Stimulated activated CD8-positive, alpha-beta memory T cell treated with anti-CD3 and anti-CD28 coated beads, Interleukin-4, amount 100 ng/mL, for 1 hour (primary cell): ENCODE measurements at regions not wholly inside any gene's neighbourhood (a gene's known extent, or its start where the extent isn't known, plus 50 kb on each side); places are given as distances from the start of the nearest gene placed in this dataset.
"Not testable (repeated sequence)": the region's sequence is repeated elsewhere in the genome, so short reads cannot be mapped to it uniquely, and the experiment has no call there.

ENCODE experiments used
- DNase-seq, 2 donors: peaks; one replicate each; pipeline ENCODE4 v3.0.0-alpha.2; 2020; ENCODE audit warnings: low read depth in 2 of 2, low spot score in 1 of 2

DNA sequence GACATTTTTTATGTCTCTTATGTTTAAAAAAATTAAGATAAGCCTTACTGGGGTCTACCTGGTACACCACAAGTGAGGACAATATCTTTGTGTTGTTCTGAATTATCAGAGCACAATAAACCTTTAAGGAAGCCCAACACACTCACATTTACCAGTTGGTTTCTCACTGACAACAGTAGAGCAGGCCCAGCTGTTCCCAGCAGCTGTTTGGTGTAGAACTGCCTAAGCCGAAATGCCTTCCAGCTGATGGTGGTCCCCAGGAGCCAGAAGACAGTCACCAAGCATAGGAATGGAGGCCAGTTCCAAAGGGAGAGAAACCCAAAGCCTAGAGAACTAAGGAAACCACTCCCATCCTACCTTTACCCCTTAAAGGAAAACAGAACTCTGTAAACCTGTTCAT lies 428.6 kb upstream of the CAMK1G start:
- DNase-seq, result no peak

DNA sequence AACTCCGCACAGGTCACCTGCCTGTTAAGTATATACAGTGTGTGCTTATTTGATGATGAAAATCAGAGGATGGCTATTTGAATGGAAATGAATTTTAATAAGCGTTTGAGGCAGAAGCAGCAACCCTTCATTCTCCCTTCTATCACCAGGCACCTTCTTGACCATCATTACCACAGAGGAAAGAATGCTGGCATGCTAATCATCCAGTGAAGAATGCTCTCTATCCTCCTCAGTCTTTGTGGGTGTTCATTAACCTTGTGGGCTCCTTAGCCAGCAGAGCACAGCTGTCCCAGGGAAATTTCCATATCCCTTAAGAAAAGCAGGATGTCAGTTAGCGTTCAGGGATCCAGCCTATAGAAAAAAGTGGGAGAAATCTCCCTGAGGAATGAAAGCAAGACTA lies 428.0 kb upstream of the CAMK1G start:
- DNase-seq, result no peak

DNA sequence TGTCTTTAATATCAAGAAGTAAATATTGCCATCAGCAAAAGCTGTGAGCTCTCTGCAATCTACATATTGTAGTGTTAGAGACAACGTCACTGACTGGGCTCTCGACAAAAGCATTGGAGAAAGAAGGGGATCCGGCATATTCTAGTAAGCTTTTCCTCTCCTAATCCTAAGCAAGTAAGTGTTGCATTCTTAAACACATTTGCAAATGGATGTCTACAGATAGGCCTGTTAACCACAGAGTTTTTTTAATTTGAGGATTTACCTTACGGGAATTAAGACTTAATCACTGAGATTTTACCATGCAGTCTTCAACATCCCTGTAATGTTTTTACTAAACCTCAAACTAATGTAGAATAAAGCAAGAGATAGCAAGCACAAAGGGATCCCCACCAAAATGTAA lies 426.5 kb upstream of the CAMK1G start:
- DNase-seq, result no peak

DNA sequence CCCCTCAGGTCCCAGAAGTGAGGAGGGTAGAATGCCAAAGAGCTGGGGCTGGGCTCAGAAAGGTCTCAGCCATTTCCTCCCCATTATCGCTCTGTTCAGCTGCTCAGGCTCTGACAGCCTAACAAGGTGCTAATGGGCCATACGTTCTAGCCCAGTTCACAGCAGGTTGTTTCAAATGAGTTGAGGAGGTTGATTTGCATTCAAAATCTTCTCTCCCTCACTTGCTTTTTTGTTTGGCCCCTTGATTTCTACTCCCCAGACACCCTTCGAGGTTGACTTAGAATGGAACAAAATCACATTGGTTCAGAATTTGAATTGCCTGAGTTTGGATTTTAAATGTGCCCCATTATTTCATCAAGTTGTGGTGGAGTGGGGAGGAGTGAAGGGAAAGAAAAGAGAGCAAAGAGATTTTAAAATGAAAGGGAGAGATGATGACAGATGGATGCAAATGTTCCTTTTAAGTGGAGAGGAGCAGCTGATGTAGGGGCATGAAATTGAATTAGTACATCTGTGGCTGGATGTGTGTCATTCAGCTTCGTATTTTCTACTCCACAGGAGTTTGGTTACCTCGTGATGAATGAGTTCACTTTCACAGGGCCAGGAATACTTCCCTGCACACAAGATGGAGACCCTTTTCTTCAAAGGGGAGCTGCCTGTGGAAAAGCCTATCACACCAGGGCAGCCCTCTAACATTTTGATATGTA lies 425.8 kb upstream of the CAMK1G start:
- no peak for DNase-seq

DNA sequence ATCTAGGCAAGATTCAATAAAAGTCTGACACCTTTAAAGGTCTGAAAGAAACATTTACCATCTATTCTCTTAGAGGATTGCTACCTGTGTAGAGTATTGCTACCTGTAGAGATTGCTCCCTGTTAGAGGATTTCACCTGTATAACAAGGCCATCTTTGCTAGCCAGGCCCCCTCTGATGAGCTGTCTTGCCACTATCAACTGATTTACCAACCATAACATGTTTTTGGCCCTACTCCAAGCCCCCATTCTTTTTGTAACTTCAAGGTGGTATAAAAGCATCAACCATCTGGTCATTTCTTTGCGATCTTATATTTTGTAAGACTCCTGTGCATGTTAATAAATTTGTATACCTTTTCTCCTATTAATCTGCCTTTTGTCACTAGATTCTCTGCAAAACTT lies 424.7 kb upstream of the CAMK1G start:
- no peak for DNase-seq

DNA sequence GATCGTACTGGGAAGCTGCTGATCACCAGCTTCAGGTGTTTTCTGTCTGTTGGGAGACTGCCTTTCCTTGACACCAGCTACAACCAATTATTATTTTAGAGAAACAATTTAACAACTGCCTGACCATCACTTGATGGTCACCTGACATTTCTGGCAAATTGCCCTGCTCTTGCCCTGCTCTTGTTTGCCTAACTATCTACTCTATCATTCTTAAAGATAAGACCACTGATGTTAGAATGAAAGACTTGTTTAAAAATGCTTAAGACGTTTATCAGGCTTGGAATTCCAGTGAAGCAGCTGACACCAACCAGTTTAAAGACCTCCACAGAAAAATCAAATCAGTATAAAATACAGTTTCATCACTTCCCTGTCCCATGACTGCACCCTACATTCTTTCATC lies 423.3 kb upstream of the CAMK1G start:
- DNase-seq, result no peak

DNA sequence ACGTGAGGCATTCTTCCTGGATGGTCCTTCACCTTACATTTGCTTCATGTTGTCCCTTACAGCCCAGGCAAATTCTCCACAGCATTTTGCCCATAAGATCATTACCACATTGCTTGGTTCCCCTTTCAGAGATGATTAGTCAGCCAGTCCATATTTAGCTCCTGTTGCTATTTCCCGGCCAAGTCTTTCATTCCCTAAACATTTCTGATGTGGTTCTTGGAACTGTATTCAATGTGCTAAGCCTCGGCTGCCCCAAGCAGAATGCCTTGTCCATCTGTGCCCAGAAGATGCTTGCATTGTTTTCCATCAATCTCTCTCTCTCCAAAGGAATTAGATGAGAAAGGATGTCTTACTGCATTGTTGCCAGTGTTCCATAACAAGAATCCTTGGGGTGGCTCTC lies 420.9 kb upstream of the CAMK1G start:
- no peak for DNase-seq

DNA sequence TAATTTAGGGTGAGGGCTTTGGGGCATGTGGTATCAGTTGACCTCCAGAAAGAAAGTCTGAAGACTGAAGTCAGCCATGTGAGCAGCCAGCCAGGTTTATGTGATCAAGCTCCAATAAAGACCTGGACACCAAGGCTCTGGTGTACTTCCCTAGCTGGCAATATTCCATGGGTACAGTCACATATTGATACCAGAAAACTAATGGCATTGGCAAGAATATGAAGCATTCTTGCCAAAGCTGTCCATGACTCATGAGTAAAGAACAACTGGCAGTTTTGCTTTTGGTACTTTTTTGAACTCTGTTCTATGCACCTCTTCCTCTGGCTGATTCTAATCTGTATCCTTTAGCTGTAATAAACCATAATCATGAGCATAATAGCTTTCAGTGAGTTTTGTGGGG lies 415.3 kb upstream of the CAMK1G start:
- DNase-seq, result no peak

DNA sequence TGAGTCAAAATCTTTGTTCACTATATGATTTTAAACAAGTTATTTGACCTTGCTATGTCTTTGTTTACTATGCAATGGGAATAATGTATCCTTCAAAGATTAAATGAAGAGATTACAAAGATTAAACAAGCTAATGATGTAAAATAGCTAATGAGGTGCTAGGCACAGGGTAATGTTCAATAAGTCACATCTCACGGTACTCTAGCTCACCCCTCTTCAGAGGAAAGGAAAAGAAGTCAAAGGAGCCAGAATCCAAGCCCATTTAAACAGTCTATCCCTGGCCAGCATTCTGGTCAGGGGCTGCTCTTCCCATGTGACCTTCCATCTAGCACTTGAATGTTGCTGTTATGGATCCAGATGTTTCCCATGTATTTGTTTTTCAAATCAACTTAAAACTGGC lies 412.4 kb upstream of the CAMK1G start:
- no peak for DNase-seq

DNA sequence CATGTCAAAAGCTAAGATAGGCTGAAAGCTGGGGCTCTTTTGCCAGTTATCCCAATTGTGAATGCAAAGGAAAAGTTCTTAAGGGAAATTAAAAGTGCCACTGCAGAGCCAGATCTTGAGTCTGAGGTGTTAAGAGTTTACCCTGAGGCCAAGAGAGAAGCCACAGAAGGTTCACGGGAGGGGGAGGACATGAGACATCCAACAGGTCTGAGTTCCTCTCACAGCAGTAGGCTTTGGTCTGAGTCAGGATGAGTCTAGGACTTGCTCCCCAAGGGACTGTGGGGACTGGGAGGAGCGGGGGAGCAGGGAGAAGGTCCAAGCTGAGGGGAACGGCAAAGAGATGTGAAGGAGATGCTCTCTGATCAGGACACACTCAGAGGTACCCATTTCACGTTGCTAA lies 411.2 kb upstream of the CAMK1G start:
- no peak for DNase-seq

DNA sequence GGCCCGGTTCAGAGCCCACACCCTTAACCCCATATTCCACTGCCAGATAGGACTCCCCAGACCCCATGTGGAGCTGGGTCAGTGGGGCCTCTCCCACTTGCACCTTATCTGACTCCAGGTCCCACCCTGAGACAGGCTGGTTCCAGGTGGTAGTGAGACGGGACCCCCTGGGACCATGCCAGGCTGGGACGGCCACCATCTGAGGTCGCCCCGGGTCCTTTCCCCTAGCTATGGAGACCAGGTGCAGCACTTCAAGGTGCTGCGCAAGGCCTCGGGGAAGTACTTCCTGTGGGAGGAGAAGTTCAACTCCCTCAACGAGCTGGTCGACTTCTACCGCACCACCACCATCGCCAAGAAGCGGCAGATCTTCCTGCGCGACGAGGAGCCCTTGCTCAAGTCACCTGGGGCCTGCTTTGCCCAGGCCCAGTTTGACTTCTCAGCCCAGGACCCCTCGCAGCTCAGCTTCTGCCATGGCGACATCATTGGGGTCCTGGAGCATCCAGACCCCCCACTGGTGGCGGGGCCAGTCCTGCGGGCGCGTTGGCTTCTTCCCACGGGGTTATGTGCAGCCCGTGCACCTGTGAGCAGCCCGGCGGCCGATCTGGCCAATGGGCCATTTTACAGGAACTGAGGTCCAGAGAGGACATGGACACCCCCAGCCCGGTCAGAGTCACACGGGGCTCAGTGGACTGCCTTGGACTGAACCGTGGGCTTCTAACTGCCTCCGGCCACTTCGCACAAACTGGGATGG lies 410.5 kb upstream of the CAMK1G start:
- not testable (repeated sequence) for DNase-seq

DNA sequence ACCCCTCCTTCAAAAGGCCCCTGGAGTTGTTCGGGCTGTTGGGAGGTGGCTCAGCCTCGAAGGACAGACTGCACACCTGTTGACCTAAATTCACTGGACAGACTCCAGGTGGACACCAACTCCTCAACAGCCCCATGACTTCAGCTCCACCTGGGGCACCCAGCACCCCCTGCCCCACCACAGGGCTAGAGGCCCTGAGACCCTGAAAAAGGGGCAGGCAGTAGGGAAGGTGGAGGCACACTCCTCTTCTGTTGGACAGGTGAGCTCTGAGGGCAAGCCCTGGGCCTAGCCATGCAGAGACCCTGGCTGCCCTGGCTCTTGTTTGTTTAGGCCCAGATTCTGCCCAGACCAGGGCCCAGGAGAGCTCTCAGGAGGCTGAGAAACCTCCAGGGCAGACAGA lies 409.7 kb upstream of the CAMK1G start:
- DNase-seq, result not testable (repeated sequence)

DNA sequence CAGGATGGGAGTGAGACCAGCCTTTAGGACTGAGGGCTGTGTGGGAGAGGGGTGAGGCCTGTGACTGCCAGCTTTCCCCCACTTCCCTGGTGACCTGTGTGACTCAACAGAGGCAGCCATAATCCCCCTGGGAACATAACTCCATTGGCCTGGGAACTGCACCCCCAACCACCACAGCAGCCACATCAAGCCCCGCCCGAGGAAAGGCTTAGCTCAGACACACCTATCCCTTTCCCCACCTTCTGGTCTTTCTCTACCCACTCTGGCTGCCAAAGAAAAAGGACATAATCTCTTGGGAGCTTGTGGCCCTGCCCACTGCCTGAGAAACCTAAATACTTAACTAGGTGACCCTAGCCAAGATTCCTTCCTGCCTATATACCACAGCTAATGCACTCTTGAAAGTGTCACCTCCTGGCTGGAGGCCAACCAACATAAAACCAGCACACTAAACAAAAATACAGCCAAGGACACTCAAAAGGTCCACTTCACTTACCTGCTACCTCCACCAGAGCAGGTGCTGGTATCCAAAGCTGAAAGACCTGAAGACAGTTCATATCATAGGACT lies 406.6 kb upstream of the CAMK1G start:
- DNase-seq, result no peak

DNA sequence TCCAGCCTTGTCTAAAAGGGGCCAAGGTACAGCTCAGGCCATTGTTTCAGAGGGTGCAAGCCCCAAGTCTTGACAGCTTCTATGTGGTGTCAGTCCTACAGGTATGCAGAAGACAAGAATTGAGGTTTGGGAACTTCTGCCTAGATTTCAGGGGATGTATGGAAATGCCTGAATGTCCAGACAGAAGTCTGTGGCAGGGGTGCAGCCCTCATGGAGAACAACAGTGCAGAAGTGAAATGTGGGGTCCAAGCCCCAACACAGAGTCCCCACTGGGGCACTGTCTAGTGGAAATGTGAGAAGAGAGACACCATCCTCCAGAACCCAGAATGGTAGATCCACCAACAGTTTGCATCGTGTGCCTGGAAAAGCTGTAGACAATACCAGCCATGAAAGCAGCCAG lies 400.3 kb upstream of the CAMK1G start:
- DNase-seq, result no peak

DNA sequence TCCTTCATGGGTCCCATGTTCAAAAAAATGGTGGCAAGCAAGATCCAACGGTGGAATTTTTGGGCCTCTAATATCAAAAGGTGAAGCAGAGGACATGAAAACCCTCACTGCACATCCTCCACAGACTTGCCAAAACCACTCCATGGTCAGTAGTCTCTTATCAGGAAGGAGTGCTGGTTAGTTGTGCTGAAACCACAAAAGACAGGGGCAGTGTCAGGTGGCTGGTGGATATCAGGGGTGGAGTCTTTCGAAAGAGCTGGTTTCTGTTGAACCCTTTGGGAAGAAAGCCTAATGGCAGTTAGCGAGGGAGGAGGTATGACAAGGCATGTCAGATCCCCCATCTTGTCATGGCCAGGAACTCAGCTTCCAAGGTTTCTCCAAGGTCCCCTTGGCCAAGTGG lies 395.9 kb upstream of the CAMK1G start:
- DNase-seq, result no peak

DNA sequence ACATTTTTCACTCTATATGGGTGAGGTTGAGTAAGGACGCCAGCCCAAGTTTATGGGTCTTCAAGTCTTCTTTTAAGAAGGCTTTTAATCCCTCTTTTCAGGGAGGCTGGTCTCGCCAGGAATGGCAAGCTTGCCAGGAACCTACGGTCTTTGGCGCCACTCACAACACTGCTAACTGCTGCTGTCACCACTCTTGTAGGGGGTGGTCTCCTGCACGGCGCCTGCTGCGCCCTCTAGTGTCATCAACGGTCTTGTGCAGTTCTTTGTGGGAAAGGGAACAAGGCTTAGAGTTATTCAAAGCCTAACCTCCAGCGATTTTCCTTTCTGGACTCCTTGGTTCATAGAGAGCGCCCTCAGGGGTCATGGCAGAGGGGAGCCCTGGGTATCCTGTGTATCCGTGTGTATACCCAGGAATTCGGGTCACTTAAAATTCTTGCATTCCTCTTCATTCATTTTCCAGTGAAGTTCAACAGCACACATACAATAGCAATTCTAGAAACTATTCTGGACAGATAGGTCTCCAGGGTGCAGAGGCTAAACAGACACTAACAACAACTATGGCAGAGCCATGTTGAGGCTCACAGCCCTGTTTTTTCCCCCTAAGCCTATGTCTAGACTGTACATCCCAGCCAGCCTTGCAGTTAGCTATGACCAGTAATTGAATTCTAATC lies 392.8 kb upstream of the CAMK1G start:
- DNase-seq, result no peak

DNA sequence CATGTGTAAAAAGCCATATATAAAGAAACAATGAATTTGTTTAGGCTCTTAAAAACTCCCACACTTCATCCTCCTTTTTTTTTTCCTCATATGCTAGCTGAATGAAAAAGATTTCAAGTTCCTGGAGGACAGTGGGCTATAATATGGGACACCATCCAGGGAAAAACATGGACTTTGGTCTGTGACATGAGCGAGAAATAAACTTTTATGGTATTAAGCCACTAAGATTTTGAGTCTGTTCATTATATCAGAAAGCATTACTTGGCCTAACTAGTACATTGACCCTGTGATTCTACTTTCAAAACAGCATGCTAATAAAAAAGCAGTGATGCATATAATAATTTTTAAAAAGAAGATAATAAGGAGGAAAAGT lies 392.3 kb upstream of the CAMK1G start:
- DNase-seq, result no peak

DNA sequence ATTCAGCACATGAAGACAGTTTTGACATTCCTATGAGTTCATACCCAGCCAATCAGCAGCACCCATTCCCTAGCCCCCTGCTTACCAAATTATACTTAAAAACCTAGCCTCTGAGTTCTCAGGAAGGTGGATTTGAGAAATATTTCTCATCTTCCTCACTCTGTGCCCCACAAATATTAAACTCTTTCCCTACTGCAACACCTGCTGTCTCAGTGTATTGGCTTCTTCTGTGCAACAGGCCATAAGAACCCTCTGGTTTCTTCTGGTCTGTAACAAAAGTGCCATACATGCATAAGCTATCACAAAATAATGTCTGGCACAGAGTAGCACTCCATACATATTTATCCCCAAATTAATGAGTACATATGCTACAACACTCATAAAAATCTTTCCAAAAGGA lies 387.4 kb upstream of the CAMK1G start:
- DNase-seq, result no peak

DNA sequence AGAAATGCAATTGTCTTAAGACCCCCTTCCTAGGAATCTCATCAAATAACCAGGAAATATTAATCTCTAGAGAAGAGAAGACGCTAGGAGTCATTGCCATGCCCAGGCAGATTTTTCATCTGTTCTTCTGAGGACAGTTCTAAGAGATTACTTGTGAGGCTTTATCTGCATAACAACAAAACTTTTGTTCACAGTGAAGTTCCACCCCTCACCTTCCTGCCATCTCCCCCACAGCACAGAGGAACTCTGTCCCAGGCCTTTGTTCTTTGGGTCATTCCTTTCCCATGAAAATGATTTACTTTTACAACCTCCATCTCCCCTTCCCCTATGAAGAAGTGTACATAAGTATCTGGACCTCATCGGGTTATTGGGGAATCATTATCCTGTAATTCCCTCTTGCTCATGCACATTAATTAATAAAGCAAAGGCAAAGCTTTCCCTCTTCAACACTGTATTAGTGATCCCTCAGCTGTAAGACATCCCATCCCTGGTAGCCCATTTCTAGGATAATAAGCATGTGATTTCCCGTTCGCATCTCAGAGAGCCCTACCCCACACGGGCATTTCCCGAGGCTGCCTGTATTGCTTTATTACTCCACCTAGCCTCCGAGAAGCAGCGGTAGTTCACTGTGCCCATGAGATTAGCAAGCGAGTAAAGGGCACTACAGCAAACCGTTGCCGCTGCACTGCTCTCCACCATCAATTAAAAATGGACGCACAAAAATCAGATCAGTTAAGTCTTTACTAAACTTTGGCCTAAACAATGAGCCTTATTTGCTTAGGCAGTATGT lies 384.4 kb upstream of the CAMK1G start:
- no peak for DNase-seq

DNA sequence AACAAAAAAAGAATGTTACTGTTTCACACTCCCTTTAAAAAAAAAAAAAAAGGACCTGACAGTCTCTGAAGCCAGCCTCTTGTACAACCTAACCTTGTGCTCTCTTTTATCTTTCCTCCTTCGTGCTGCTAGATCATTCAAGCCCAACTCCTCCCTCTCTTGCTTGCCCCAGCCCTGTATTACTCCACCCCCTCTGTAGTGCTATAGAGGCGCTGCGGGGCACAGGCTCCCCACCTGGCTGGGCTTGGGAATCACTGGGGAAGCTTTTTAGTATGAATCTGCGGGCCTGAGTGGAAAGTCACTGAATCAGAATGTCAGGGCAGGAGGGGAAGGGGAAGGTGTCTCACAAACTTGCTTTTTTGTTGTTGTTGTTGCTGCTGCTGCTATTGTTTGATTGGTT lies 383.7 kb upstream of the CAMK1G start:
- DNase-seq, result no peak

DNA sequence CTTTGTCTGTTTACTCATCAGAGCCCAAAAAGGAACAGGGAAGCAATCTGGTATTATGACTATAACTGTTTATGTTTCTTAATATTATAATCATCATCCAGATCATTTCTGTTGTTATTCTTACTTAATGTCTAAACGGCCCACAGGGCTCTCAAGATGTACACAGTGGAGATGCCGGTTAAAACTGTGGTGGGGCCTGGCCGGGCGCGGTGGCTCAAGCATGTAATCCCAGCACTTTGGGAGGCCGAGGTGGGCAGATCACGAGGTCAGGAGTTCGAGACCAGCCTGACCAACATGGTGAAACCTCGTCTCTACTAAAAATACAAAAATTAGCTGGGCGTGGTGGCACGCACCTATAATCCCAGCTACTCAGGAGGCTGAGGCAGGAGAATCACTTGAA lies 381.2 kb upstream of the CAMK1G start:
- not testable (repeated sequence) for DNase-seq
